ENCODE measurements at regions not wholly inside any gene's neighbourhood (a gene's known extent, or its start where the extent isn't known, plus 50 kb on each side); places are given as distances from the start of the nearest gene placed in this dataset.
A peak's percentile ranks its signal among the peaks of the same experiment; 100 is the strongest.

DNA sequence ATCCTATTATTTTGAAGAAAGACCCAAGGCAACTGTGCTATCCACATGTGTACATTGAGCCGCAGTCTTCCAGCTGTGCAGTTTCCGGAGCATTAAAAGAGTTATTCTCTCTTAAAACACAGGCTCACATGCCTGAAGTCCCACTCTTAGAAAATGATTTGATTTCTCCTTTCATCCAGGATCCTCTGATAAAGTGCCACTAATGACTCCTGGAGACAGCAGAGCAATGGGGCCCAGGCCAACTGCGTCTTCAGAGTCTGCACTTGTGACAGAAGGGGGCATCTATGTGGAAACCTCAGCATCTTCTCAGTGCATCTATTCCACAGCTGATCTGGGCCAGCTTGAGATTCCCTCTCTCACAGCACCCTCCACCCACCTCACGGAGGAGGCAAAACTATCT is 482.1 kb upstream of the AKR1E2 start:
- Mint-ChIP-seq H3K4me1 (ENCODE audit: insufficient read depth, unreplicated experiment) (peaks cover 26% of the 10 kb centered on the region), H3K9me3 (ENCODE audit: unreplicated experiment) (no peaks in the 10 kb centered on the region), H3K27me3 (ENCODE audit: insufficient read depth, unreplicated experiment) (no peaks in the 10 kb centered on the region), H3K27ac (ENCODE audit: low read depth, unreplicated experiment) (peak overlapping the region; percentile 99), H3K36me3 (ENCODE audit: insufficient read depth, unreplicated experiment) (no peaks in the 10 kb centered on the region), H3K4me3 (ENCODE audit: unreplicated experiment) (peak overlapping the region; percentile 48)
- CTCF ChIA-PET: interaction anchor here (0.5 to 1.9 kb wide), 14 partner anchors 9 to 877 kb away, joined by 3 to 7 read pairs (median 4); no protein-coding TSS in a partner anchor
- intact Hi-C loops (cut with micrococcal nuclease): loop anchor here (1.0 to 10.0 kb wide), 10 partner anchors 168 to 1149 kb away; partner anchors contain the start of gene KLF6
- no peak for TF ChIP-seq CTCF (IDR thresholded peaks at IDR 0.05; ENCODE audit: unreplicated experiment)
- POLR2A ChIA-PET: interaction anchor here (0.6 to 3.3 kb wide), 36 partner anchors 9 to 1093 kb away, joined by 3 to 65 read pairs (median 6); partner anchors contain the start of gene KLF6
- DNase-seq (ENCODE audit: unreplicated experiment): no peak
- BruUV-seq (replicated peaks): TSS peak; percentile 97

GRCh38 chr10:4343091-4343490 is 482.9 kb upstream of the AKR1E2 start:
- Mint-ChIP-seq H3K9me3 (ENCODE audit: unreplicated experiment) (no peaks in the 10 kb centered on the region), H3K4me3 (ENCODE audit: unreplicated experiment) (no peak overlapping the region), H3K36me3 (ENCODE audit: insufficient read depth, unreplicated experiment) (no peaks in the 10 kb centered on the region), H3K4me1 (ENCODE audit: insufficient read depth, unreplicated experiment) (peaks cover 26% of the 10 kb centered on the region), H3K27me3 (ENCODE audit: insufficient read depth, unreplicated experiment) (no peaks in the 10 kb centered on the region), H3K27ac (ENCODE audit: low read depth, unreplicated experiment) (peak overlapping the region; percentile 99)
- intact Hi-C loops (cut with micrococcal nuclease): loop anchor here (5.0 to 10.0 kb wide), 4 partner anchors 169 to 1148 kb away; no protein-coding TSS in a partner anchor
- no peak for TF ChIP-seq CTCF (IDR thresholded peaks at IDR 0.05; ENCODE audit: unreplicated experiment)
- ChIA-PET CTCF (interaction anchor here (0.7 to 1.9 kb wide), 4 partner anchors 16 to 536 kb away, joined by 3 to 7 read pairs (median 6); no protein-coding TSS in a partner anchor), POLR2A (interaction anchor here (1.9 to 3.3 kb wide), 12 partner anchors 11 to 567 kb away, joined by 5 to 65 read pairs (median 13); partner anchors contain the start of gene KLF6)
- no peak for DNase-seq (ENCODE audit: unreplicated experiment)
- BruUV-seq (replicated peaks): no TSS peak

- intact Hi-C loops (cut with micrococcal nuclease): no loop called here
- Mint-ChIP-seq H3K27ac (ENCODE audit: low read depth, unreplicated experiment) (no peak overlapping the region), H3K36me3 (ENCODE audit: insufficient read depth, unreplicated experiment) (no peaks in the 10 kb centered on the region), H3K27me3 (ENCODE audit: insufficient read depth, unreplicated experiment) (no peaks in the 10 kb centered on the region), H3K4me1 (ENCODE audit: insufficient read depth, unreplicated experiment) (peaks cover 1% of the 10 kb centered on the region), H3K4me3 (ENCODE audit: unreplicated experiment) (no peak overlapping the region), H3K9me3 (ENCODE audit: unreplicated experiment) (no peaks in the 10 kb centered on the region)
- ChIA-PET POLR2A (interaction anchor here (0.6 to 1.6 kb wide), 6 partner anchors 14 to 555 kb away, joined by 3 to 5 read pairs (median 3); partner anchors contain the start of gene KLF6), CTCF (interaction anchor here (0.6 to 1.5 kb wide), 2 partner anchors 62 to 106 kb away, joined by 3 read pairs; no protein-coding TSS in a partner anchor)
- no TSS peak for BruUV-seq (replicated peaks)
- DNase-seq (ENCODE audit: unreplicated experiment): no peak
- TF ChIP-seq CTCF (IDR thresholded peaks at IDR 0.05; ENCODE audit: unreplicated experiment): no peak
Measured at GRCh38 chr10:4338768-4339167, 487.2 kb upstream of the AKR1E2 start.

DNA sequence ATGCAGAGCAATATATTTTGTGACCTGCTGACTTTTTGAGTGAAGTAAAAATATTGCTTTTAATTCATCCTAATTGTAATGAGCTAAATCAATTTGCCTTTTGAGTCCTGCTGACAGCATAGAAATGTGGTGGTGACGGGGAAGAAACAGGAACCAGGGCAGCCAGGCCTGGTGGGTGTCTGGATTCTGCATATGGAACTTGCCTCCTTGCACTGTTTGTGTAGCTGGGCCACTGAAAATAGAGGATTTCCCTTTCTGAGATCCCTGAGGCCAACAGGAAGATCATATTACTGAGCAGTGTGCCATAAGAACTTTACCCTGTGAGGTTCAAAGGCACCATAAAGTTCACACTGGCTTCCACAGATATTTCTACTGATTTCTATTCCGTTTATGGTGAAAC is 488.4 kb upstream of the AKR1E2 start:
- TF ChIP-seq CTCF (IDR thresholded peaks at IDR 0.05; ENCODE audit: unreplicated experiment): no peak
- Mint-ChIP-seq H3K4me3 (ENCODE audit: unreplicated experiment) (no peak overlapping the region), H3K9me3 (ENCODE audit: unreplicated experiment) (no peaks in the 10 kb centered on the region), H3K4me1 (ENCODE audit: insufficient read depth, unreplicated experiment) (no peaks in the 10 kb centered on the region), H3K27ac (ENCODE audit: low read depth, unreplicated experiment) (no peak overlapping the region), H3K36me3 (ENCODE audit: insufficient read depth, unreplicated experiment) (no peaks in the 10 kb centered on the region), H3K27me3 (ENCODE audit: insufficient read depth, unreplicated experiment) (no peaks in the 10 kb centered on the region)
- intact Hi-C loops (cut with micrococcal nuclease): no loop called here
- no TSS peak for BruUV-seq (replicated peaks)
- POLR2A ChIA-PET: interaction anchor here (0.5 to 1.6 kb wide), 4 partner anchors 13 to 552 kb away, joined by 3 to 5 read pairs (median 4); partner anchors contain the start of gene KLF6
- no peak for DNase-seq (ENCODE audit: unreplicated experiment)
- CTCF ChIA-PET: interaction anchor here (0.6 kb wide), 1 partner anchor 308 kb away, joined by 3 read pairs; no protein-coding TSS in a partner anchor
